GM18502 (cell line): ENCODE measurements at regions not wholly inside any gene's neighbourhood (a gene's known extent, or its start where the extent isn't known, plus 50 kb on each side); places are given as distances from the start of the nearest gene placed in this dataset.

Experiments
- ATAC-seq: cut with Tn5 transposase; IDR thresholded peaks from one replicate; pipeline ENCODE4 v1.9.1; 2021; ENCODE audit warnings: mild to moderate bottlenecking; ENCODE audit not compliant: unreplicated experiment, poor library complexity

- no peak for ATAC-seq
These were observed 144.3 kb downstream of the ABCC12 start for GRCh38 chr16:48011466-48011865.

DNA sequence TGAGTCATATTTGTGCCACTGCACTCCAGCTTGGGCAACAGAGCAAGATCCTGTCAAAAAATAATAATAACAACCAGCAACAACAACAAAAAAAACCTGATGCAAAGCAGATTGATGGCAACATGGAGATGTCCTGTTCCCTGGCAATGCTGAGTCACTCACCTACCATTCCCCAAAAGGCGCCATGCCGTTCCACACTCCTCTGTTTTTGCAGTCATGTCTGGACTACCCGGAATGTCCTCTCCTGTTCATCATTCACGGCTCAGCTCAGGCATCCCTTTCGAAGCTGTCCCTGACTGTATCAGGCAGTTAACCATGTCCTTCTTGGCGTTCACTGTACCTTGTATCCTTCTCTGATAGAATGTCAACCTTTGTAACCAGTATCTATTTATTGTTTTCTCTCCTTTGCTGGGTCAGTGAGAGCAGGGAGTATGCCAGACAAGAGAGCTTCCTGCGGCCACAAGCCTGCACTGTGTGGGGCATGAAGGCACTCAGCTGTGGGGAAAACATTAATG is 147.7 kb downstream of the ABCC12 start:
- no peak for ATAC-seq

GRCh38 chr16:48004141-48004695 is 151.6 kb downstream of the ABCC12 start:
- ATAC-seq = no peak

- no peak for ATAC-seq
These were observed 152.4 kb downstream of the ABCC12 start for GRCh38 chr16:48003206-48003907.

DNA sequence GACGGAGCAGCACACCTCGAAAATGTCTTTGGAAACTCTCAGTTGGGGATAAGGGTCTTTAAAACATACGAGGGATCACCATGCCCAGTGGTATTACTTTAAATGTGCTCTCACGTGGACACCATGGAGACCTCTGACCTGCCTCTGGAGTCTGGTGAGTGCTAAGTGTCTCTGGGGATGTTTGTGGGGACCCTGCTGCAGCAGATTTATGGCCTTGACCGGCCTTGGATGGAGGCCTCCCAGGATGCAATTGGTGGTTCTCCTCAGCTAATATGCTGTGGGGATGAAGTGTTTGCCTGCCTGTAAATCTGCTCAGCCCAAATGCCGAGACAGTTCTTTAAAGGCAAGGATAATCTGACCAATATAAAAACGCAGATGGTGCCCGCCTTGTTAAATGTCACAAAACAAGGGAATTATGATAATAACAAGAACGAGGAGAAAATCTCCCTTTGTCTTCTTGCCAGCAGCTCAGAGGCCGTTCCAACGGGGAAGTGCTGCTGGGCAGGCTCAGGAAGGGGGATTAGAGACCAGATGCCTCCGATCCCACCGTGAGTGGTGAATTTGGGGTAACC is 154.4 kb downstream of the ABCC12 start:
- ATAC-seq = no peak

- no peak for ATAC-seq
These were observed 155.2 kb downstream of the ABCC12 start for GRCh38 chr16:48000622-48001021.

DNA sequence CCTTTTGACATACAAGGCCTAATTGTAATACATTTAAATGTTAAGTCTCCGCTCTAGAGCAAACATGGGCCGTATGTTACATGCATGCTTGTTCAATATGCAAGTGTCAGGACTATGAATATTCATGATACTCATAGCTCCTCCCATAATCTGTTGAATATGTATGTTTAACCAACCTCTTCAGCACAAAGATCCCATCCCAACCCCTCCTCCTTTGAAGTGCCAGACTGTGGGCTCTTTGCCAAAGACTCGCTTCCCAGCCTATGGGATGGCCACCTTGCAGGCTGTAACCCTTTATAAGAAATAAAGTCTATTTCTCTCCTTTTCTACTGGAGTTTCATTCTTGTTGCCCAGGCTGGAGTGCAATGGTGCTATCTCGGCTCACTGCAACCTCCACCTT is 156.2 kb downstream of the ABCC12 start:
- no peak for ATAC-seq

GRCh38 chr16:47995354-47995753 is 160.4 kb downstream of the ABCC12 start:
- no peak for ATAC-seq

- ATAC-seq = no peak
These were observed 164.3 kb downstream of the ABCC12 start for GRCh38 chr16:47991491-47991890.

GRCh38 chr16:47990676-47991075 is 165.1 kb downstream of the ABCC12 start:
- no peak for ATAC-seq

DNA sequence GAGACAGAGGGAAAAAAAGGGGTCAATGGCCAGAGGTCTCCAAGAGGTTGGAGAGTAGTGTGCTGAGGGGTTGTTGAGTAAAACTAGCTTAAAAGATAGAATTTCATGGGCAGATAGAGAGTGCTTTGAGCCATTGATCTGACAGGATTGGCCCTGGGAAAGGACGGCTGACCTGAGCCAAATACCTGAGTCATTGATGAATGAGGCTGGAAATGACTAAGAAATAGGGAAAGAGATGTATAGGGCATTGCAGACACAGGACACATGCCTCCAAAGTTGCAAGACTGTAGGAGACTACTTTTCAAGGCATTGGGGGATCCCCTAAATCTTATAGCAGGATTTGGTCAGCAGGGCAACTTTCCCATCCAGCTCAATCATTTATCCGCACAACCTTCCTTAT is 168.7 kb downstream of the ABCC12 start:
- ATAC-seq = no peak

GRCh38 chr16:47986031-47986430 is 169.8 kb downstream of the ABCC12 start:
- no peak for ATAC-seq

DNA sequence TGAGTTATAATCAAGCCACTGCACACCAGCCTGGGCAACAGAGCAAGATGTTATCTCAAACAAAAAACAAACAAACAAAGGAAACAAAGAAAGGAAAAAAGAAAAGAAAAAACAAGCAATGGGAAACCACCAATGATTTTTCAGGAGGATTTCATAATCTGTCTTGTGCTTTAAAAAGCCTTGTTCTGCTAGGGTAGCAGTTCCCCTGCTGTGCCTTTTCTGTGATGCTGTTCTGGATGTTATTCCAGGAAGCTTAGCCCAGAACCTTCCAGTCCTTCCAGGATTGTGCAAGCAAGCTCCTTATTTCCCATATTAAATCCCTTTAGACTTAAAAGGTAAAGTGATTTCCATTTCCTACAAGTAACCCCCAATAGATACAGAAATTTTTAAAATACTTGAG is 171.1 kb downstream of the ABCC12 start:
- ATAC-seq = no peak

GRCh38 chr16:47983999-47984580 is 171.7 kb downstream of the ABCC12 start:
- ATAC-seq = no peak

- ATAC-seq = no peak
These were observed 175.6 kb downstream of the ABCC12 start for GRCh38 chr16:47980212-47980611.

- no peak for ATAC-seq
These were observed 176.1 kb downstream of the ABCC12 start for GRCh38 chr16:47979616-47980182.

DNA sequence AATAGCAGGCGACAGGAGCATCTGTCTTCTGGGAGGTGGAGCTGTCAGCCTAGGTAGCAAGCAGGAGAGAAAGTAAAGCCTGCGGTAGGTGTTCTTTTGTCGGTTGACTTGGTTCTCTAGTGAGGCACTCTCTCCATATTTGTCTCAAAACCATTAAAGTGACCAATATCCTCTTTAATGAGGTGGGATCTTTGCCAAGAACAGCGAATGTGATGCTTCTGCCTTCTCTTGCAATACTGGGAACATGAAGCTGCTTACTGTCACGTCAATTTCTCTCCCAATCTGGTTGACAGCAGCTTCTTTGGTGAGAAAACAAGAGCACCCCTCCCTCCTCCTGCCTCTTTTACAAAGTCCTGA is 176.7 kb downstream of the ABCC12 start:
- no peak for ATAC-seq

DNA sequence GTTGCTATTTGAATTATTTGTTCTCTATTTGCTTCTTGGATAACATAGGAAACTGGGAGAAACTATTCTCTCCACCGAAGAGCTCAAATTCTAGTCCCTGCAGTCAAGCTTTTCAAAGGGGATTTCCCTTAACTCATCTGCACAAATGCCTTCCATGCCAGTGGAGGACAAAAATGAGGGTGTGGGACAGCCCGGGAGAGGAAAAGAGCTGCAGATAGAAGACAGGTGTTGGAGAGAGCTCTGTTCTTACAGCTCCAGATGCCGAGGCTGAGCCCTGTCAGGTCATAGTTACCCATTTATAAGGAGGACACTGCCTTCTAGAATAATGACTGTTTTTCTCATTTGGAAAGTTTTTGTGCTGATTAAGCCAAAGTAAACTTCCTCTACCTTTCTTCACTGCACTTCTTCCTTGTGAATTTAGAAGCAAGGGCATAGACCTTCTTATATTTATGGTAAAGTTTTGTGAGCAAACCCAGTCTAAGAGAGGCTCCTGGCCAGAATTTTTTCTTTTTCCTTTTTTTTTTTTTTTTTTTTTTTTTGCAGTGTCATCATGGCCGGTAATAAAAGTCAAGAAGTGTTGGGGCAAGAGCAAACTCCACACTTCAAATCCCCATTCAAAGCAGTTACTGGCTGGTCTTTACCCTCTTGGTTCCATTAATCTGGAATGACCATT is 177.2 kb downstream of the ABCC12 start:
- ATAC-seq = no peak

GRCh38 chr16:47977802-47978201 is 178.0 kb downstream of the ABCC12 start:
- no peak for ATAC-seq

- ATAC-seq = no peak
These were observed 179.1 kb downstream of the ABCC12 start for GRCh38 chr16:47976636-47977210.
